ENCODE measurements at regions not wholly inside any gene's neighbourhood (a gene's known extent, or its start where the extent isn't known, plus 50 kb on each side); places are given as distances from the start of the nearest gene placed in this dataset.
A peak's percentile ranks its signal among the peaks of the same experiment; 100 is the strongest.

GRCh38 chr16:82240111-82240510 lies 70.1 kb upstream of the MPHOSPH6 start:
- DNase-seq, result no peak

- no peak for DNase-seq
Measured at GRCh38 chr16:82236875-82237274, 66.9 kb upstream of the MPHOSPH6 start.

- no peak for DNase-seq
Measured at GRCh38 chr16:82236415-82236814, 66.4 kb upstream of the MPHOSPH6 start.

GRCh38 chr16:82232806-82233205 lies 62.8 kb upstream of the MPHOSPH6 start:
- DNase-seq, result no peak

- no peak for DNase-seq
Measured at GRCh38 chr16:82231008-82231787, 61.2 kb upstream of the MPHOSPH6 start.

- peak; percentile 64 for DNase-seq
Measured at GRCh38 chr16:82229800-82230619, 60.0 kb upstream of the MPHOSPH6 start.

- no peak for DNase-seq
Measured at GRCh38 chr16:82226327-82226726, 56.3 kb upstream of the MPHOSPH6 start.

- no peak for DNase-seq
Measured at GRCh38 chr16:82224821-82225220, 54.8 kb upstream of the MPHOSPH6 start.

GRCh38 chr16:82220541-82220940 lies 50.5 kb upstream of the MPHOSPH6 start:
- no peak for DNase-seq
